ENCODE measurements at regions not wholly inside any gene's neighbourhood (a gene's known extent, or its start where the extent isn't known, plus 50 kb on each side); places are given as distances from the start of the nearest gene placed in this dataset.

GRCh38 chr3:72505539-72506405 is 342.5 kb downstream of the SHQ1 start:
- TF ChIP-seq, protein P1, sequence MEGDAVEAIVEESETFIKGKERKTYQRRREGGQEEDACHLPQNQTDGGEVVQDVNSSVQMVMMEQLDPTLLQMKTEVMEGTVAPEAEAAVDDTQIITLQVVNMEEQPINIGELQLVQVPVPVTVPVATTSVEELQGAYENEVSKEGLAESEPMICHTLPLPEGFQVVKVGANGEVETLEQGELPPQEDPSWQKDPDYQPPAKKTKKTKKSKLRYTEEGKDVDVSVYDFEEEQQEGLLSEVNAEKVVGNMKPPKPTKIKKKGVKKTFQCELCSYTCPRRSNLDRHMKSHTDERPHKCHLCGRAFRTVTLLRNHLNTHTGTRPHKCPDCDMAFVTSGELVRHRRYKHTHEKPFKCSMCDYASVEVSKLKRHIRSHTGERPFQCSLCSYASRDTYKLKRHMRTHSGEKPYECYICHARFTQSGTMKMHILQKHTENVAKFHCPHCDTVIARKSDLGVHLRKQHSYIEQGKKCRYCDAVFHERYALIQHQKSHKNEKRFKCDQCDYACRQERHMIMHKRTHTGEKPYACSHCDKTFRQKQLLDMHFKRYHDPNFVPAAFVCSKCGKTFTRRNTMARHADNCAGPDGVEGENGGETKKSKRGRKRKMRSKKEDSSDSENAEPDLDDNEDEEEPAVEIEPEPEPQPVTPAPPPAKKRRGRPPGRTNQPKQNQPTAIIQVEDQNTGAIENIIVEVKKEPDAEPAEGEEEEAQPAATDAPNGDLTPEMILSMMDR (IDR thresholded peaks at IDR 0.05; ENCODE audit: insufficient read depth, low read depth, low read length), result no peak
- no peak for TF ChIP-seq EZH2 (IDR thresholded peaks at IDR 0.05; ENCODE audit: insufficient read depth, low read length)

All from astrocyte (in vitro differentiated cells and primary cell).